ENCODE measurements at regions not wholly inside any gene's neighbourhood (a gene's known extent, or its start where the extent isn't known, plus 50 kb on each side); places are given as distances from the start of the nearest gene placed in this dataset.

- Histone ChIP-seq H3F3A (ENCODE audit: low read length, unreplicated experiment) (no peaks in the 10 kb centered on the region), H3K79me2 (ENCODE audit: low read length) (peaks cover 95% of the 10 kb centered on the region), H3K27me3 (ENCODE audit: low read length) (no peaks in the 10 kb centered on the region), H2AFZ (ENCODE audit: low read length) (no peak overlapping the region), H4K20me1 (ENCODE audit: low read length) (peaks cover 13% of the 10 kb centered on the region; the same call in 1 of the 2 replicates), H3K9ac (ENCODE audit: low read length) (no peak overlapping the region), H3K27ac (ENCODE audit: low read length) (no peak overlapping the region), H3K9me3 (ENCODE audit: low read length) (no peaks in the 10 kb centered on the region), H3K9me2 (replicated peaks; ENCODE audit: low read length) (no peaks in the 10 kb centered on the region), H3K4me2 (ENCODE audit: low read length) (peak overlapping the region; percentile 24), H3K4me1 (ENCODE audit: insufficient read depth, low read length) (peaks cover 40% of the 10 kb centered on the region), H3K36me3 (ENCODE audit: low read depth, low read length) (peaks cover 23% of the 10 kb centered on the region), H3K4me3 (ENCODE audit: low read length) (no peak overlapping the region)
- no peak for TF ChIP-seq EZH2 (IDR thresholded peaks at IDR 0.05; ENCODE audit: low read length, unreplicated experiment)
- no peak for TF ChIP-seq EZH2phosphoT487 (IDR thresholded peaks at IDR 0.05; ENCODE audit: borderline replicate concordance, low read length)
- TF ChIP-seq CTCF (conservative IDR thresholded peaks at IDR 0.05; ENCODE audit: low read depth, low read length), result no peak
- ChIA-PET POLR2A (ENCODE audit: unreplicated experiment) (no interaction called here), CTCF (no interaction called here)
- ATAC-seq (no peak), DNase-seq (no peak)
- intact Hi-C loops (cut with micrococcal nuclease), result no loop called here
- no TSS peak for BruUV-seq (replicated peaks)
Measured at GRCh38 chr17:77470330-77470786, 329.6 kb downstream of the SEC14L1 start.

GRCh38 chr17:77470800-77471733 lies 330.3 kb downstream of the SEC14L1 start:
- Histone ChIP-seq H3K79me2 (ENCODE audit: low read length) (peaks cover 95% of the 10 kb centered on the region), H3F3A (ENCODE audit: low read length, unreplicated experiment) (no peaks in the 10 kb centered on the region), H3K4me1 (ENCODE audit: insufficient read depth, low read length) (peaks cover 39% of the 10 kb centered on the region), H3K36me3 (ENCODE audit: low read depth, low read length) (peaks cover 23% of the 10 kb centered on the region), H2AFZ (ENCODE audit: low read length) (no peak overlapping the region), H3K9ac (ENCODE audit: low read length) (no peak overlapping the region), H3K9me2 (replicated peaks; ENCODE audit: low read length) (no peaks in the 10 kb centered on the region), H3K27ac (ENCODE audit: low read length) (0 out of 2 replicates have a peak overlapping the region, but pooled peaks have one; percentile 3), H3K4me2 (ENCODE audit: low read length) (peak overlapping the region; percentile 24), H4K20me1 (ENCODE audit: low read length) (peaks cover 13% of the 10 kb centered on the region; the same call in 1 of the 2 replicates), H3K27me3 (ENCODE audit: low read length) (no peaks in the 10 kb centered on the region), H3K4me3 (ENCODE audit: low read length) (no peak overlapping the region), H3K9me3 (ENCODE audit: low read length) (no peaks in the 10 kb centered on the region)
- ChIA-PET POLR2A (ENCODE audit: unreplicated experiment) (no interaction called here), CTCF (no interaction called here)
- no TSS peak for BruUV-seq (replicated peaks)
- no peak for TF ChIP-seq EZH2phosphoT487 (IDR thresholded peaks at IDR 0.05; ENCODE audit: borderline replicate concordance, low read length)
- no peak for TF ChIP-seq CTCF (conservative IDR thresholded peaks at IDR 0.05; ENCODE audit: low read depth, low read length)
- no peak for TF ChIP-seq EZH2 (IDR thresholded peaks at IDR 0.05; ENCODE audit: low read length, unreplicated experiment)
- DNase-seq (peak; percentile 51), ATAC-seq (peak; percentile 49)
- intact Hi-C loops (cut with micrococcal nuclease), result no loop called here

GRCh38 chr17:77471984-77472461 lies 331.3 kb downstream of the SEC14L1 start:
- peaks cover 18% of the 10 kb centered on the region; the same call in 1 of the 2 replicates for H4K20me1 ChIP-seq (ENCODE audit: low read length)
- H3K4me2 ChIP-seq (ENCODE audit: low read length), result no peak overlapping the region
- H3K9me3 ChIP-seq (ENCODE audit: low read length), result no peaks in the 10 kb centered on the region
- H3K4me3 ChIP-seq (ENCODE audit: low read length), result no peak overlapping the region
- BruUV-seq (replicated peaks), result no TSS peak
- intact Hi-C loops (cut with micrococcal nuclease), result no loop called here
- no peak for TF ChIP-seq EZH2 (IDR thresholded peaks at IDR 0.05; ENCODE audit: low read length, unreplicated experiment)
- TF ChIP-seq EZH2phosphoT487 (IDR thresholded peaks at IDR 0.05; ENCODE audit: borderline replicate concordance, low read length), result no peak
- TF ChIP-seq CTCF (conservative IDR thresholded peaks at IDR 0.05; ENCODE audit: low read depth, low read length), result no peak
- H3K36me3 ChIP-seq (ENCODE audit: low read depth, low read length), result peaks cover 23% of the 10 kb centered on the region
- no peak overlapping the region for H3K9ac ChIP-seq (ENCODE audit: low read length)
- H2AFZ ChIP-seq (ENCODE audit: low read length), result no peak overlapping the region
- DNase-seq, result no peak
- H3K9me2 ChIP-seq (replicated peaks; ENCODE audit: low read length), result no peaks in the 10 kb centered on the region
- POLR2A ChIA-PET (ENCODE audit: unreplicated experiment), result no interaction called here
- H3K79me2 ChIP-seq (ENCODE audit: low read length), result peaks cover 92% of the 10 kb centered on the region
- H3F3A ChIP-seq (ENCODE audit: low read length, unreplicated experiment), result peaks cover 4% of the 10 kb centered on the region
- H3K27ac ChIP-seq (ENCODE audit: low read length), result no peak overlapping the region
- no peak for ATAC-seq
- no peaks in the 10 kb centered on the region for H3K27me3 ChIP-seq (ENCODE audit: low read length)
- H3K4me1 ChIP-seq (ENCODE audit: insufficient read depth, low read length), result peaks cover 47% of the 10 kb centered on the region
- CTCF ChIA-PET, result no interaction called here

Data from PC-3 (cell line).